Vagina (tissue), 2 donors: ENCODE measurements at regions not wholly inside any gene's neighbourhood (a gene's known extent, or its start where the extent isn't known, plus 50 kb on each side); places are given as distances from the start of the nearest gene placed in this dataset.

Source experiments
- POLR2A ChIP-seq, 2 donors: fragments of 450-650 bp; IDR thresholded peaks; one replicate each; pipeline ENCODE4 v1.6.1; 2017; ENCODE audit warnings: antibody characterized with exemption in 2 of 2, mild to moderate bottlenecking in 2 of 2, moderate library complexity in 2 of 2
- POLR2AphosphoS5 ChIP-seq, 2 donors: sonication (generic); formaldehyde crosslinking; IDR thresholded peaks; one replicate each; pipeline ENCODE4 v1.9.0; 2017; ENCODE audit warnings: antibody characterized with exemption in 2 of 2, mild to moderate bottlenecking in 2 of 2, low read depth in 1 of 2; ENCODE audit not compliant: insufficient read depth in 1 of 2
- TF ChIP-seq, protein P1 (sequence below), 3 experiments: fragments of 450-650 bp in 2 of 3; fragments of 200-600 bp in 1 of 3; sonication (generic) in 1 of 3; IDR thresholded peaks; one replicate each; pipeline ENCODE4 v1.5.1; 2017 to 2019; ENCODE audit warnings: antibody characterized with exemption in 3 of 3, mild to moderate bottlenecking in 2 of 3, moderate library complexity in 2 of 3

DNA sequence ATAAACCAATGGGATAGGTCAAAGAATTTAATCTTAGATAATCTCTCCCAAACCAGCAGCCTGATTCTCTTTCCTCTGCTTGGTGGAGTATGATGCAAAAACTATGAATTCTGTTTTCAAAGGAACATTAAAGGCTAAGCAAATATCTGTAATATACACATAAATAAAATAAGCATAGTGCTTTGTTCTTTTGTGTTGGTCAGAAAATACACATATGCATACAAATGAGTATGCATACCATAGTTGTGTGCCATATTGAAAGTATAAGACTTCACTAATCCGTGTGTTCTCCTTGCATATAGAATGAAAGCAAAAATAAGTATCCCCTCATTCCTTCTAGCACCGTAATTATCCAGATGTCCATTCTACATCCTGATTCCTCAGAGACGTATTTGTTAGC is 1949.7 kb upstream of the CELF4 start:
- TF ChIP-seq POLR2AphosphoS5 (IDR thresholded peaks at IDR 0.05; ENCODE audit: insufficient read depth in 1 of 2, low read depth in 1 of 2) (no peak), POLR2A (IDR thresholded peaks at IDR 0.05) (no peak)
- TF ChIP-seq, protein P1, sequence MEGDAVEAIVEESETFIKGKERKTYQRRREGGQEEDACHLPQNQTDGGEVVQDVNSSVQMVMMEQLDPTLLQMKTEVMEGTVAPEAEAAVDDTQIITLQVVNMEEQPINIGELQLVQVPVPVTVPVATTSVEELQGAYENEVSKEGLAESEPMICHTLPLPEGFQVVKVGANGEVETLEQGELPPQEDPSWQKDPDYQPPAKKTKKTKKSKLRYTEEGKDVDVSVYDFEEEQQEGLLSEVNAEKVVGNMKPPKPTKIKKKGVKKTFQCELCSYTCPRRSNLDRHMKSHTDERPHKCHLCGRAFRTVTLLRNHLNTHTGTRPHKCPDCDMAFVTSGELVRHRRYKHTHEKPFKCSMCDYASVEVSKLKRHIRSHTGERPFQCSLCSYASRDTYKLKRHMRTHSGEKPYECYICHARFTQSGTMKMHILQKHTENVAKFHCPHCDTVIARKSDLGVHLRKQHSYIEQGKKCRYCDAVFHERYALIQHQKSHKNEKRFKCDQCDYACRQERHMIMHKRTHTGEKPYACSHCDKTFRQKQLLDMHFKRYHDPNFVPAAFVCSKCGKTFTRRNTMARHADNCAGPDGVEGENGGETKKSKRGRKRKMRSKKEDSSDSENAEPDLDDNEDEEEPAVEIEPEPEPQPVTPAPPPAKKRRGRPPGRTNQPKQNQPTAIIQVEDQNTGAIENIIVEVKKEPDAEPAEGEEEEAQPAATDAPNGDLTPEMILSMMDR (IDR thresholded peaks at IDR 0.05): no peak
